Activated naive CD8-positive, alpha-beta T cell treated with anti-CD3 and anti-CD28 coated beads, Interleukin-2, amount 50 U/mL, for 24 hours (primary cell): ENCODE measurements at regions not wholly inside any gene's neighbourhood (a gene's known extent, or its start where the extent isn't known, plus 50 kb on each side); places are given as distances from the start of the nearest gene placed in this dataset.
"Not testable (repeated sequence)": the region's sequence is repeated elsewhere in the genome, so short reads cannot be mapped to it uniquely, and the experiment has no call there.

Experiments used
- ATAC-seq: fragments of 150-1000 bp; cut with Tn5 transposase; one replicate; pipeline ENCODE4 v1.10.0; 2021
- DNase-seq: peaks from one replicate; pipeline ENCODE4 v3.0.0; 2021
- H3K27ac Mint-ChIP-seq: one replicate; pipeline ENCODE4 v1.8.0; 2021; ENCODE audit warnings: mild to moderate bottlenecking, mixed read lengths
- H3K27me3 Mint-ChIP-seq: one replicate; pipeline ENCODE4 v1.8.0; 2021; ENCODE audit warnings: mixed read lengths
- H3K36me3 Mint-ChIP-seq: one replicate; pipeline ENCODE4 v1.8.0; 2021; ENCODE audit warnings: low read depth, mixed read lengths
- H3K4me1 Mint-ChIP-seq: one replicate; pipeline ENCODE4 v1.8.0; 2021; ENCODE audit warnings: mixed read lengths
- H3K4me3 Mint-ChIP-seq: one replicate; pipeline ENCODE4 v1.8.0; 2021; ENCODE audit warnings: mild to moderate bottlenecking, moderate library complexity, mixed read lengths
- H3K9me3 Mint-ChIP-seq: one replicate; pipeline ENCODE4 v1.8.0; 2021; ENCODE audit warnings: mixed read lengths

- no peaks in the 10 kb centered on the region for H3K9me3 Mint-ChIP-seq
- no peaks in the 10 kb centered on the region for H3K4me1 Mint-ChIP-seq
- no peak overlapping the region for H3K27ac Mint-ChIP-seq
- DNase-seq (no peak), ATAC-seq (no peak)
- H3K36me3 Mint-ChIP-seq = no peaks in the 10 kb centered on the region
- no peak overlapping the region for H3K4me3 Mint-ChIP-seq
- H3K27me3 Mint-ChIP-seq = no peaks in the 10 kb centered on the region
These were observed 135.6 kb downstream of the BRMS1L start for GRCh38 chr14:35961697-35962274.

- ATAC-seq (no peak), DNase-seq (no peak)
- H3K27me3 Mint-ChIP-seq = no peaks in the 10 kb centered on the region
- H3K4me3 Mint-ChIP-seq = no peak overlapping the region
- no peaks in the 10 kb centered on the region for H3K9me3 Mint-ChIP-seq
- H3K4me1 Mint-ChIP-seq = no peaks in the 10 kb centered on the region
- no peak overlapping the region for H3K27ac Mint-ChIP-seq
- no peaks in the 10 kb centered on the region for H3K36me3 Mint-ChIP-seq
These were observed 133.7 kb downstream of the BRMS1L start for GRCh38 chr14:35959835-35960234.

GRCh38 chr14:35958499-35958898, 132.4 kb downstream of the BRMS1L start:
- Mint-ChIP-seq H3K27ac (no peak overlapping the region), H3K4me3 (no peak overlapping the region), H3K27me3 (no peaks in the 10 kb centered on the region), H3K36me3 (no peaks in the 10 kb centered on the region), H3K9me3 (no peaks in the 10 kb centered on the region), H3K4me1 (no peaks in the 10 kb centered on the region)
- ATAC-seq = no peak
- DNase-seq = no peak

- Mint-ChIP-seq H3K9me3 (no peaks in the 10 kb centered on the region), H3K4me1 (no peaks in the 10 kb centered on the region), H3K27me3 (no peaks in the 10 kb centered on the region), H3K4me3 (no peak overlapping the region), H3K27ac (no peak overlapping the region), H3K36me3 (no peaks in the 10 kb centered on the region)
- no peak for DNase-seq
- no peak for ATAC-seq
These were observed 130.4 kb downstream of the BRMS1L start for GRCh38 chr14:35956376-35957085.

GRCh38 chr14:35952584-35952983, 126.4 kb downstream of the BRMS1L start:
- Mint-ChIP-seq H3K9me3 (no peaks in the 10 kb centered on the region), H3K4me1 (no peaks in the 10 kb centered on the region), H3K36me3 (no peaks in the 10 kb centered on the region), H3K4me3 (no peak overlapping the region), H3K27ac (no peak overlapping the region), H3K27me3 (no peaks in the 10 kb centered on the region)
- DNase-seq = no peak
- ATAC-seq = no peak

GRCh38 chr14:35949920-35950513, 123.9 kb downstream of the BRMS1L start:
- no peak overlapping the region for H3K27ac Mint-ChIP-seq
- DNase-seq = no peak
- no peaks in the 10 kb centered on the region for H3K4me1 Mint-ChIP-seq
- no peak overlapping the region for H3K4me3 Mint-ChIP-seq
- H3K27me3 Mint-ChIP-seq = no peaks in the 10 kb centered on the region
- no peaks in the 10 kb centered on the region for H3K36me3 Mint-ChIP-seq
- no peak for ATAC-seq
- no peaks in the 10 kb centered on the region for H3K9me3 Mint-ChIP-seq

- H3K27me3 Mint-ChIP-seq, H3K27ac Mint-ChIP-seq: not testable (repeated sequence)
These were observed 121.8 kb downstream of the BRMS1L start for GRCh38 chr14:35947983-35948382.

GRCh38 chr14:35944847-35945246, 118.7 kb downstream of the BRMS1L start:
- ATAC-seq (no peak), DNase-seq (peak; percentile 26)
- H3K27ac Mint-ChIP-seq = no peak overlapping the region
- H3K4me1 Mint-ChIP-seq = peaks cover 3% of the 10 kb centered on the region
- H3K27me3 Mint-ChIP-seq = no peaks in the 10 kb centered on the region
- no peaks in the 10 kb centered on the region for H3K36me3 Mint-ChIP-seq
- H3K4me3 Mint-ChIP-seq = no peak overlapping the region
- no peaks in the 10 kb centered on the region for H3K9me3 Mint-ChIP-seq

More at GRCh38 chr14:35947983-35948382, 121.8 kb downstream of the BRMS1L start:
- H3K36me3 Mint-ChIP-seq, ATAC-seq, H3K4me3 Mint-ChIP-seq, H3K4me1 Mint-ChIP-seq, H3K9me3 Mint-ChIP-seq, DNase-seq: not testable (repeated sequence)

- Mint-ChIP-seq H3K27me3 (peaks cover 5% of the 10 kb centered on the region), H3K9me3 (no peaks in the 10 kb centered on the region), H3K4me3 (no peak overlapping the region), H3K4me1 (peaks cover 4% of the 10 kb centered on the region), H3K36me3 (no peaks in the 10 kb centered on the region), H3K27ac (no peak overlapping the region)
- no peak for DNase-seq
- ATAC-seq = no peak
These were observed 114.2 kb downstream of the BRMS1L start for GRCh38 chr14:35940291-35940690.

GRCh38 chr14:35938770-35939169, 112.6 kb downstream of the BRMS1L start:
- DNase-seq (no peak), ATAC-seq (no peak)
- H3K9me3 Mint-ChIP-seq = no peaks in the 10 kb centered on the region
- H3K36me3 Mint-ChIP-seq = no peaks in the 10 kb centered on the region
- H3K27me3 Mint-ChIP-seq = peaks cover 5% of the 10 kb centered on the region
- no peak overlapping the region for H3K4me3 Mint-ChIP-seq
- H3K4me1 Mint-ChIP-seq = peaks cover 19% of the 10 kb centered on the region
- H3K27ac Mint-ChIP-seq = no peak overlapping the region

GRCh38 chr14:35934499-35934898, 108.4 kb downstream of the BRMS1L start:
- no peak overlapping the region for H3K4me3 Mint-ChIP-seq
- DNase-seq = no peak
- peaks cover 5% of the 10 kb centered on the region for H3K27me3 Mint-ChIP-seq
- H3K4me1 Mint-ChIP-seq = peaks cover 38% of the 10 kb centered on the region
- H3K27ac Mint-ChIP-seq = no peak overlapping the region
- no peaks in the 10 kb centered on the region for H3K9me3 Mint-ChIP-seq
- H3K36me3 Mint-ChIP-seq = no peaks in the 10 kb centered on the region
- peak; percentile 16 for ATAC-seq

- peak; percentile 74 for ATAC-seq
- Mint-ChIP-seq H3K27me3 (peaks cover 2% of the 10 kb centered on the region), H3K9me3 (no peaks in the 10 kb centered on the region), H3K4me3 (peak overlapping the region; percentile 75), H3K27ac (peak overlapping the region; percentile 73), H3K4me1 (peaks cover 38% of the 10 kb centered on the region), H3K36me3 (no peaks in the 10 kb centered on the region)
- DNase-seq = peak; percentile 15
These were observed 106.6 kb downstream of the BRMS1L start for GRCh38 chr14:35932659-35933159.

GRCh38 chr14:35932136-35932535, 106.0 kb downstream of the BRMS1L start:
- Mint-ChIP-seq H3K4me1 (peaks cover 38% of the 10 kb centered on the region), H3K4me3 (no peak overlapping the region), H3K27me3 (peaks cover 1% of the 10 kb centered on the region), H3K9me3 (no peaks in the 10 kb centered on the region), H3K36me3 (no peaks in the 10 kb centered on the region), H3K27ac (peak overlapping the region; percentile 73)
- no peak for DNase-seq
- no peak for ATAC-seq

- Mint-ChIP-seq H3K4me1 (peaks cover 38% of the 10 kb centered on the region), H3K4me3 (no peak overlapping the region), H3K27ac (no peak overlapping the region), H3K9me3 (no peaks in the 10 kb centered on the region), H3K27me3 (no peaks in the 10 kb centered on the region), H3K36me3 (no peaks in the 10 kb centered on the region)
- DNase-seq = no peak
- no peak for ATAC-seq
These were observed 105.2 kb downstream of the BRMS1L start for GRCh38 chr14:35931346-35931745.

- Mint-ChIP-seq H3K27me3 (no peaks in the 10 kb centered on the region), H3K9me3 (no peaks in the 10 kb centered on the region), H3K4me1 (peaks cover 26% of the 10 kb centered on the region), H3K36me3 (no peaks in the 10 kb centered on the region), H3K4me3 (no peak overlapping the region), H3K27ac (no peak overlapping the region)
- ATAC-seq = no peak
- no peak for DNase-seq
These were observed 103.0 kb downstream of the BRMS1L start for GRCh38 chr14:35929186-35929585.
